ENCODE measurements at regions not wholly inside any gene's neighbourhood (a gene's known extent, or its start where the extent isn't known, plus 50 kb on each side); places are given as distances from the start of the nearest gene placed in this dataset.
"Not testable (repeated sequence)": the region's sequence is repeated elsewhere in the genome, so short reads cannot be mapped to it uniquely, and the experiment has no call there.

DNA sequence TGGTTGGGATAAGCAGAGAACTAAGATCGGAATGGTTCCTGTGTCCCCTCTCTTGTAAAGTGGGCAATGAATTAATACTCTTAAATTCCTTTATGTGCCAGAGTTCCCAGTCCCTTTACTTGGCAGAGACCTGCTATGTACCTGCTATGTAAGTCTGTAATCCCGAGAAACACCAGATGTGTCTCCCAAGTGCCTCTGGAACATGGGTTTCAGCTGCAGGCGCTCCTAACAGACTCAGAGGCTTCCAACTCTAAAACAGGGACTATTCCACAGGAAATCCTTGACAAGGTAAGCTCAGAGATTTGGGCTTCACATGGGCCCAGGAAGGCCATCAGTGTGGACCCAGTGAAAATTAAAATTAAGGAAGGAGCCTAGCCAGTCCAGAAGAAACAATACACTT is 117.7 kb upstream of the PLCL2 start:
- in situ Hi-C loops (cut with HindIII; ENCODE audit: low sequenced_read_pairs), result no loop called here

DNA sequence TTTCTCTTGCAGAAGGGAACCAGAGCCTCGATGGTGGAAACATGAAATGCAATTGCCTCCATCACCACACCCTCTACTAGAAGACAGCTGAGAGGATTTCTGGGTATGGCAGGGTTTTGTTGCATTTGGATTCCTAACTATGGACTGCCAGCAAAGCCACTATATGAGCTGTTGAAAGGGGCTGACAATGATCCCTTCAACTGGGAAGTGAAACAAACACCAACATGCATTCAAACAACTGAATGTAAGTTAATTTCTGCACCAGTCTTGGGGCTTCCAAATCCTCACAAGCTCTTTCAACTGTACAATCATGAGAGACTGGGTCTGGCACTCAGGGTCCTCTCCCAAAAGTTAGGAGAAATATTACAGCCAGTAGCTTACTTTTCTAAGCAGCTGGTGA is 116.7 kb upstream of the PLCL2 start:
- in situ Hi-C loops (cut with HindIII; ENCODE audit: low sequenced_read_pairs), result no loop called here

DNA sequence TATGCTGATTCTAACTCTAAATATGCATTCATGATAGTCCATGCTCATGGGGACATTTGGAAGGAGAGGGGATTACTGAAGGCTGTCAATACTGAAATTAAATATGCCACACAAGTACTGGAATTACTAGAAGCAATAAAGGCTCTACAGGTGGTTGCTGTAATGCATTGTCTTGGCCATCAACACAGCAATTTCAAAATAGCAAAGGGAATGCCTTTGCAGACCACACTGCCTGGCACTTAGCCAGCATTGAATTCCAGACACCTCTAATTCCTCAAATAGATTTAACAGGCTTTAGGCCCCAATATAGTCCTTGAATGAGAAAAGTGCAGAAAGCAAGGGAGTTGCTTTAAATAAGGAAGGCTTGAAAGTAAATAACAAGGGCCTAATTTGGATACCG is 115.8 kb upstream of the PLCL2 start:
- in situ Hi-C loops (cut with HindIII; ENCODE audit: low sequenced_read_pairs), result no loop called here

DNA sequence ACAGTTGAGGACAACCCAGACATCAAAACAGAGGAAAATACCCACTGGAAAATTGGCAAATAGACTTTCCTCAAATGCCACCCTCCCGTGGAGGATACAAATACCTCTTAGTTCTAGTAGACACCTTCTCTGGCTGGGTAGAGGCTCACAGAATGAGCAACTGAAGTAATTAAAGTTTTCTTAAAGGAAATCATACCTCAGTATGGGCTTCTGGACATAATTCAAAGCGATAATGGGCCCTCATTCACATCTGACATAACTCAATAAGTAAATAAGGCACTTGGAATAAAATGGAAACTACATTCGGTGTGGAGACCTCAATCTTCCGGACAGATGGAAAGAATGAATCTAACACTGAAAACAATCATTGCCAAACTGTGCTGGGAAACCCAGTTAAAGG is 115.2 kb upstream of the PLCL2 start:
- in situ Hi-C loops (cut with HindIII; ENCODE audit: low sequenced_read_pairs), result no loop called here

DNA sequence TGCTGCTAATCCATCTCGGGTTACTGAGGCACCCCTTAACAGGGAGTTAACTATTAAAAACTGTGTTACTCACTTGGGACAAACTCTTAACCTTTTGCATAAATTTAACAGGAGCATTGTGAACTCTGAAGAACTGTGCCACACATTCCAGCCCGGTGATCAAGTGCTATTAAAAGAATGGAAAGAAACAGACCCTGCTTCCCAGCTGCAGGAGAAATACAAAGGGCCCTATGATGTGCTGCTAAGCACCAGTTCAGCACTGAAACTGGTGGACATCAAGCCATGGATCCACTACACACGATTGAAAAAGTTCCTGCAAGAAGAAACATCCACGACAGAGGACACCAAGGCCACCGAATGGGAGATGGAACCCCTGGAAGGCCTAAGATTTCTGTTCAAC is 114.7 kb upstream of the PLCL2 start:
- in situ Hi-C loops (cut with HindIII; ENCODE audit: low sequenced_read_pairs), result no loop called here

DNA sequence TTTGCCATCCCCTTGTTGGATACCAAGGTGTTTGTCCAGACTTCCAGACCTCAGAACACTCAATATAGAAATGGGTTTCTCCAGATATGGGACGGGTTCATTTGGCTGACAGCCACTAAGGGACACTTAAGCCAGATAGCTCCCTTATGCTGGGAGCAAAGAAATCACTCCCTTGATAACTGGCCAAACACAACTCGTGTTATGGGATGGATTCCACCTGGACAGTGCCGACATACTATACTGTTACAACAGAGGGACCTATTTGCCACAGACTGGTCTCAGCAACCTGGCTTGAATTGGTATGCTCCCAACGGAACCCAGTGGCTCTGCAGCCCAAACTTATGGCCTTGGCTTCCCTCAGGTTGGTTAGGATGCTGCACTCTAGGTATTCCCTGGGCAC is 114.0 kb upstream of the PLCL2 start:
- in situ Hi-C loops (cut with HindIII; ENCODE audit: low sequenced_read_pairs), result no loop called here

DNA sequence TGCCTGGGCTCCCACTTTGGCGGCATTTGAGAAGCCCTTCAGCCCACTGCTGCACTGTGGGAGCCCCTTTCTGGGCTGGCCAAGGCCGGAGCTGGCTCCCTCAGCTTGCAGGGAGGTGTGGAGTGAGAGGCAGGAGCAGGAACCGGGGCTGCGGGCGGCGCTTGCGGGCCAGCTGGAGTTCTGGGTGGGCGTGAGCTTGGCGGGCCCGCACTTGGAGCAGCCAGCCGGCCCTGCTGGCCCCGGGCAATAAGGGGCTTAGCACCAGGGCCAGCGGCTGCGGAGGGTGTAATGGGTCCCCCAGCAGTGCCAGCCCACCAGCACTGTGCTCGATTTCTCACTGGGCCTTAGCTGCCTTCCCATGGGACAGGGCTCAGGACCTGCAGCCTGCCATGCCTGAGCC is 111.2 kb upstream of the PLCL2 start:
- in situ Hi-C loops (cut with HindIII; ENCODE audit: low sequenced_read_pairs), result not testable (repeated sequence)

DNA sequence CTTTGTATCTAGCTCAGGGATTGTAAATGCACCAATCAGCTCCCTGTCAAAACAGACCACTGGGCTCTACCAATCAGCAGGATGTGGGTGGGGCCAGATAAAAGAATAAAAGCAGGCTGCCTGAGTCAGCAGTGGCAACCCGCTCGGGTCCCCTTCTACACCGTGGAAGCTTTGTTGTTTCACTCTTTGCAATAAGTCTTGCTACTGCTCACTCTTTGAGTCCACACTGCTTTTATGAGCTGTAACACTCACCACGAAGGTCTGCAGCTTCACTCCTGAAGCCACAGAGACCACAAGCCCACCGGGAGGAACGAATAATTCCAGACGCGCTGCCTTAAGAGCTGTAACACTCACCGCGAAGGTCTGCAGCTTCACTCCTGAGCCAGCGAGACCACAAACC is 110.2 kb upstream of the PLCL2 start:
- in situ Hi-C loops (cut with HindIII; ENCODE audit: low sequenced_read_pairs), result not testable (repeated sequence)

DNA sequence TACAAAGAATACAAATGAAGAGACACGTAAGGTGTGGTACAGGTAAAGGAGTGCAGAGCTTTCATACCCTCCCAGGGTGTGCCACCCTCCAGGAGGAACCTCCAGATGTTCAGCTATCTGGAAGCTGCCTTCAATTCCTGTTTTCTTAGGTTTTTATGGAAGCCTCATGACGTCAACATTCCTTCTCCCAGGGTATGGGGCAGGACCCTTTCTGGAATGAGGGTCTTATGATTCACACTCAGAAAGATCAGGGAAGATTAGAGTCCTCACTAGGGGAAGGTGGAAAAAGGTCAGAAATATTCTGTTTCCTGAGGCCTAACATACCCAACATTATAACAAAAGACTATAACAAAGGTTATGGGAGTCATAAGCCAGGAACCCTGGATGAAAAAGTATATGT is 99.8 kb upstream of the PLCL2 start:
- in situ Hi-C loops (cut with HindIII; ENCODE audit: low sequenced_read_pairs), result no loop called here

DNA sequence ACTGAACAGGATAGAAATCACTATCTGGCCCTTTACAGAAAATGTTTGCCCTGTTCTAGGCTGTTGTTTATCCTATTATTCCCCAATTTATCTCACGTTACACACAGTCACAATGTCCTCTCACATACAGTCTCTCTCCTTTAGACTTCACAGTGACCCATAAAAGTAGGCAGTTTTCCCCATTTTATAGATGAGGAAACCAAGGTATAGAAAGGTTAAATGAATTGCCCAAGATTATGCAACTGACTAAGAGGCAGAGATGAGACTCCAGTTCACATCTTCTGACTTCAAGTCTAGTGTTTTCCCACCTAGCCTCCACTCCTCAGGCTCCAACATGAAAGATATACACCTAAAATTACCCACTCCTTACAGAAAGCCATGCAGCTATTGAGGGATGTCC is 99.3 kb upstream of the PLCL2 start:
- in situ Hi-C loops (cut with HindIII; ENCODE audit: low sequenced_read_pairs), result no loop called here

DNA sequence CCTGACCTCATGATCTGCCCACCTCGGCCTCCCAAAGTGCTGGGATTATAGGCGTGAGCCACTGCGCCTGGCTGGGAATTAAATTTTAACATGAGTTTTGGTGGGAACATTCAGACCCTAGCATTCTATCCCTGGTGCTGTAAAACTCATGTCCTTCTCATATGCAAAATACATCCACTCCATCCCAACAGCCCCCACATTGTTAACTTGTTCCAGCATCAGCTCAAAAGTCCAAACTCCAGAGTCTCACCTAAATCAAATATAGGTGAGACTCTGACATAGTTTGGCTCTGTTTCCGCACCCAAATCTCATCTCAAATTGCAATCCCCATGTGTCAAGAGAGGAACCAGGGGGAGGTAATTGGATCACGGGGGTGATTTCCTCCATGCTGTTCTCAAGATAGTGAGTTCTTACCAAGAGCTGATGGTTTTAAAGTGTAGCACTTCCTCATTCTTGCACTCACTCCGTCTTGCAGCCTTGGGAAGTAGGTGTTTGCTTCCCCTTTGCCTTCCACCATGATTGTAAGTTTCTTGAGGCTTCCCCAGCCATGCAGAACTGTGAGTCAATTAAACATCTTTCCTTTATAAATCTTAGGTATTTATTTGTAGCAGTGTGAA is 96.2 kb upstream of the PLCL2 start:
- in situ Hi-C loops (cut with HindIII; ENCODE audit: low sequenced_read_pairs), result no loop called here

DNA sequence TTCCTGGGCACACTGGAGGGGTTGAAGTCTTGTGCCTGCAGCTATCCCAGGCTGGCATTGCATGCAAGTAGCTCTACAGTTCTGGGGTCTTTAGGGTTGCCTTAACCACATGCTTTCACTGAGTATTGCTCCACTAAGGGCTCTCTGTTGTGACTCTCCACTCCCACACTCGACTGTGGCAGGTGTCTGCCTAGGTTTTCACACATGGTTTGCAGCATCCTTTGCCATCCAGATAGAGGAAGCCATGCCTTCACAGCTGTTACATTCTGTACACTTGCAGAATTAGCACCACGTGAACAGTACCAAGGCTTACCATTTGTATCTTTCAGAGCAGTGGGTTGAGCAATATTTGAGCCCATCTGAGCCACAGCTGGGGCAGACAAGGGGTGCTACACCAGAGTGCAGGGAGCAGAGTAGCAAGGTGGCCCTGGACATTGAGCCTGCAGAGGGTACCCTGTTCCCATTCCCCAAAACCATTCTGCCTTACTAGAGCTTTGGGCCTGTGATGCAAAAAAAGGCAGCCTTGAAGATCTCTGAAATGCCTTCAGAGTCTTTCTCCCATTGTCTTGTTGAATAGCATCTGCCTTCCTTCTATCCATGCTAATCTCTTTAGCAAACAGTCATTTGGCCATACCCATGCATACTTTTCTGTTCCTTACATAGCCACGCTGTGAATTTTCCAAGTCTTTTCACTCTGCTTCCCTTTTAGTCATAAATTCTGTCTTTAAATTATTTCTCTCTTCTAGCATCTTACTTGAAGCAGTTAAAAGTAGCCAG is 95.2 kb upstream of the PLCL2 start:
- in situ Hi-C loops (cut with HindIII; ENCODE audit: low sequenced_read_pairs), result no loop called here

DNA sequence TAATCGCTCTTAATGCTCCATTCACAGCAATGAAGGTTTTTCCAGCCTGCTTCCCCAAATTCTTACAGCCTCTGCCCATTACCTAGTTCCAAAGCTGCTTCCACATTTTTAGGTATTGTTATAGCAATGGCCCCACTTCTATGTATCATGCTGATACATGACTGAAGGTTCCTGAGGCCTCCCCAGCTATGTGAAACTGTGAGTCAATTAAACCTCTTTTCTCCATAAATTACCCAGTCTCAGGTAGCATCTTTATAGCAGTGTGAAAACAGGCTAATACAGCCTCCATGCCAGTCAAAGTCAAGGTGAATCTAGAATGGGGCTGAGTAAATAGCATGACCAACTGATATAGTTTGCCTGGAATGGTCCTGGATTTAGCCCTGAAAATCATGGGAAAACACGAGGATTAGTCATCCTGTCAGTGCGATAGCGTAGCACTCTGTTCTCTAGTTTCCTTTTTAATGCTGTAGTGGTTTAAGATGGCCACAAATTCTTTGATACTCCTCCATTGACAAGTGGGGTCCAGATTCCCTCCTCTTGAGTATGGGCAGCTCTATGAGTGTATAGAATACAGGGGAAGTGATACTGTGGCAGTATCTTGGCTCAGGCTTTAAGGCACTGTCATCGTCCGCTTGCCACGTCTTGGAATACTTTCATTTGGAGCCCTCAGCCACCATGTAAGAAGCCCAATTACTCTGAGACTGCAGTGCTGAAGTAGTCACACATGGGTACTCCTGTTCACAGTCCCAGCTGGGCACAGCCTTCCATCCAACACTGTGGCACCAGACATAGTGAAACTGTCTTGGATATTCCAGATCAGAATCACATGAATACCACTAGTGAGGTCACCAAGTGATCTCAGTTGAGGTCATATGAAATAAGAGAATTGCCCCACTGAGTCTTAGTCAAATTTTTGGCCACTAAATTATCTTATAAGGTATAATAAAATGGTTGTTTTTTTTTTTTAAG is 94.0 kb upstream of the PLCL2 start:
- in situ Hi-C loops (cut with HindIII; ENCODE audit: low sequenced_read_pairs), result no loop called here

DNA sequence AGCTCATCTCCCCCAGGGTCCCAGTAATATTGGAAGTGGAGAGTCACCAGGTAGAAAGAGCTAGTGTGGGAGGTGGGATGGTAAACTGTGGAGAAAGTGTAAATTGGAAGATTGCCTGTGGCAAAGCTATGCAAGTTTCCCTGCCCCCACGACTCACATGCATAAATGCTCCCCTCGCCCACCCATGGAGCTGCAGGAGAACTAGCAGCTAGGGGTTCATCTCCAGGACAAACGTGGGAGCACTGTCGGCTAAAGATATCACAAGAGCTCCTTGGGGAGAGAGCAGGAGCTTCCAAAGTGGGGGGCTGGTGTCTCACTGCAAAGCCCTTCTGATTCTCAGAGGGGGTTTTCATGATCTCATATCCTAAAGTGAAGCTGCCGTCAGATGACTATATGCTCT is 91.4 kb upstream of the PLCL2 start:
- in situ Hi-C loops (cut with HindIII; ENCODE audit: low sequenced_read_pairs), result no loop called here

DNA sequence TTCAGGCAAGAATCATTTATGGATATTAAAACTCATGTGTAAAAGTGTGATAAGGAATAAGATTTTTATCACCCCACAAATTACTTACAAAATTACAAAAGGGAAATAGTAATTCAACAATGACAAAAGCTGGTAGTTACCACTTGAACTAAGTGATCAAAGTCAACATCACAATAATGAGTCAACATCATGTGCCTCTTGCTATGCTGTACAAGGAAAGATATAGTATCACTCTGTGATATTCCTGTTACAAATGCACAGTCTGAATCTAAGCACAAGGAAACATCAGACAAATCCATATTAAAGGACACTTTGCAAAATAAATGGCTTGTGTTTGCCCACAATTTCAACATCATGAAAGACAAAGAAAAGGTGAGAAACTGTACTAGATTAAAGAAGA is 90.5 kb upstream of the PLCL2 start:
- in situ Hi-C loops (cut with HindIII; ENCODE audit: low sequenced_read_pairs), result no loop called here

DNA sequence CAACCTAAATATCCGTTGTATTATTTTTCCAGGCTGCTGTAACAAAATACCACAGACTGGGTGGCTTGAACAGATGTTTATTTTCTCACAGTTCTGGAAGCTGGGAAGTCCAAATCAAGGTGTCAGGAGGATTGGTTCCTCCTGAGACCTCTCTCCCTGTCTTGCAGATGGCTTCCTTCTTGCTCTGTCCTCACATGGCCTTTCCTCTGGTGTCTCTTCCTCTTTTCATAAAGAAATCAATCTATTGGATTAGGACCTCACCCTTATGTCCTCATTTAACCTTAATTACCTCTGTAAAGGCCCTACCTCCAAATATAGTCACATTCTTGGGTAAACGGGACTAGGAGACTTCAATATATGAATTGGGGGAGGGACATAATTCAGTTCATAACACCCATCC is 89.2 kb upstream of the PLCL2 start:
- in situ Hi-C loops (cut with HindIII; ENCODE audit: low sequenced_read_pairs), result no loop called here

DNA sequence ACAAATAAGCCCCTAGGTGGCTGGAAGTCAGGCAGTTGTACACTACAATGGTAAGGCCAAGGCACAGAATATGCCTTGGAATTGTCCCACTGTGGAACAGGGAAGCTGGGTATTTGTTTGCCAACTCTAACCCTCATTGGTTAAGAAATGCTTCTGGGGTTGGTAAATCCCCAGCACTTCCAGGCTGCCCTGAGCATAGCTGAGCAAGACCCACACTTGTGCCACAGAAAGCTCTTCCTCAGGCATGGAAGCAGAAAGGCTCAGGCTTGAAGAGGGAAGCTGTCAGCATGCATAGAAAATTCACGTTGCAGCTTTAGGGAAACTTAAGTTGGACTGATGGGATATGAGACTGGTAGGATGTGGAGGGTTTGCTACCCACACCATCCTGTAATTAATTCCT is 86.9 kb upstream of the PLCL2 start:
- in situ Hi-C loops (cut with HindIII; ENCODE audit: low sequenced_read_pairs), result no loop called here

DNA sequence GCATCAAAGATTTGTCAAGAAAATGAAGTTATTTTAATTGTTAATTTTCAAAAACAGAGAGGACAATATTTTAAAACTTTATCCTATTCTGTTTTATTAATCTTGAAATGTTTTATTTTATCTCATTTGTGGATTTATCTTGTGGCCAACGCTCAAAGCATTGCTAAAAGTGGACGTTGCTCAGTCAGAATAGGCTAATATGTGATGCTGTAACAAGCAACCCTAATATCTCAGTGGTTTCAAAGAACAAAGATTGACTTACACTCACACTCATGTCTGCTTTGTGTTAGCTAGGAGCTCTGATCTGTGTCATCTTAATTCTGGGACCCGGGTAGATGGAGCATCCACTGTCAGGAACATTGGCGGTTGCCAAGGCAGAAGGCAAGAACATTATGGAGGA is 86.0 kb upstream of the PLCL2 start:
- in situ Hi-C loops (cut with HindIII; ENCODE audit: low sequenced_read_pairs), result no loop called here

DNA sequence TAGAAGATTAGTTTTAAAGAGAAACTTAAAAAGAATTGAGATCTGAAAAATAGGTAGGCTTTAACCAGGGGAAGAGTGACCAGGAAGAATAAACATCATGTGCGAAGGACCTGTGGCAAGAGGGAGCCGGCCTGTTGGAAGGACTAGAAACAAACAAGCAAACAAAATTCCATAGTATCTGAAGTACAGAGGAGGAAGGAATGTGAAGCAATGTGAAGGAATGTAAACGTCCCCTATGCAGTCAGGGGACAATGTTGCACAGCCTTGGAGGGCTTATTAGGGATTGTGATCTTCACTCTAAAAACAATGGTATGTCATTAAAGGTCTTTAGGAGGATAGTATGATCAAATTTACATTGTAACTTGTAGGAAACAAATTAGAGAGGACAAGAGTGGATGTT is 84.4 kb upstream of the PLCL2 start:
- in situ Hi-C loops (cut with HindIII; ENCODE audit: low sequenced_read_pairs), result no loop called here

DNA sequence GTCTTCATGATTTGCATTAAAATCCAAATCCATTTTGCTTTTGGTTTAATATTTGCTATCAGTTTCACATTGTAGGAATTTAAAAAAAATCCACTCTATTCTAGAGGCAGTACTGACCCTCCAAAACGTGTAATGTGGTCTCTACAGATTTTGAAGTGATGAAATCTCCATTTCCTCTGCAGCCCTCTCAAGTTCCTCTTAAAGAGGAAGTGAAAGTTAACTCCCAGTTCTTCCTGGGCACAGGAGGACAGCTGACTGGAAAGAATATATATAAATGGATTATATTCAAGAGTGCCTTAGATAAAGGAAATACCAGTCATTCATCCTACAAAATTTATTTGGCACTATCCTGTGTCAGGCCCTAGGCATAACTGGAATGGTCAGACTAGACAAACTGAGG is 83.5 kb upstream of the PLCL2 start:
- in situ Hi-C loops (cut with HindIII; ENCODE audit: low sequenced_read_pairs), result no loop called here

DNA sequence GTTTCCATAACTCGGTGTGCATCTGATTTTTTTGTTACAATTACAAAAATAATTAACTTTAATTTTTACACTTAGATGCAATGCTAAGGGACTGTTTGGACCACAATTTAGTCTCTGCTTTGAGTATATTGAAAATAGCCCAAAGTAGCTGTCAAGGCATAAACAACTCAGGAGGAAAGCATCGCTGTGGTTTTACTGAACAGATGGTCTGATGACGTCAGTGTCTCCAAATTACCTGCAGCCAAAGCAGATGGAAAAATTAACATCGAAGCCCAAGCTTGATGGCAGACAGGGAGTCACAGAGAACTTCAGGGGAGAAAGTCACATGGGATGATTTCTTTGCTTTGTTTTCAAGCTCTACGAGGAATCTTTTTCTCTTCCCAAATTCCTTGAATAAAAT is 83.1 kb upstream of the PLCL2 start:
- in situ Hi-C loops (cut with HindIII; ENCODE audit: low sequenced_read_pairs), result no loop called here

DNA sequence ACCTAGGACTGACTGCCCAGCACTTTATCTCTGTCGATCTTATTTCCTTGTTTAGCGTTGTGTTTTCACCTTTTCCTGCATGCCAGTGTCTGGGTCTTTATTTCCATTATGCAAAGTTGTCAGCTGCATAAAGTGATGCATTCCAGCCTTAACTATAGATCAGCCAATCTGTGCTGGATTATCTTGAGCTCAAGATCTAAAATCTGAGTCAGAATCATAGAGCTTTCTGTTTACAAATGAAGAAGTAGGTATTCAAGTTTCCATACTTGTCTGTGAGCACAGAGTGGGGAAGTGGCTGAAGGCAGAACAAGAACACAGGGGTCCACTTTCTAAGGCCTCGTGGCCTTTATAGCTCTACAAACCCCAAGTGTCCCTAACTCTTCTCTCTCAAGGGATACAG is 82.4 kb upstream of the PLCL2 start:
- in situ Hi-C loops (cut with HindIII; ENCODE audit: low sequenced_read_pairs), result no loop called here

All from endothelial cell of hepatic sinusoid (primary cell).